Stimulated activated CD8-positive, alpha-beta memory T cell treated with anti-CD3 and anti-CD28 coated beads, Interleukin-15, amount 100 ng/mL, for 4 hours (primary cell): ENCODE measurements at regions not wholly inside any gene's neighbourhood (a gene's known extent, or its start where the extent isn't known, plus 50 kb on each side); places are given as distances from the start of the nearest gene placed in this dataset.

Source experiments
- DNase-seq, 2 donors: peaks; one replicate each; pipeline ENCODE4 v3.0.0-alpha.2; 2020; ENCODE audit warnings: low read depth in 2 of 2

- DNase-seq: no peak
Observed at GRCh38 chr2:145067549-145068030, 547.7 kb upstream of the ZEB2 start.

GRCh38 chr2:145066856-145067548 is 547.1 kb upstream of the ZEB2 start:
- DNase-seq: no peak

- no peak for DNase-seq
Observed at GRCh38 chr2:145066151-145066661, 546.3 kb upstream of the ZEB2 start.

GRCh38 chr2:145065342-145065741 is 545.4 kb upstream of the ZEB2 start:
- DNase-seq: no peak

- DNase-seq: no peak
Observed at GRCh38 chr2:145064511-145064910, 544.6 kb upstream of the ZEB2 start.

GRCh38 chr2:145060876-145061275 is 541.0 kb upstream of the ZEB2 start:
- no peak for DNase-seq

GRCh38 chr2:145059914-145060313 is 540.0 kb upstream of the ZEB2 start:
- no peak for DNase-seq

GRCh38 chr2:145059343-145059742 is 539.4 kb upstream of the ZEB2 start:
- no peak for DNase-seq

- DNase-seq: no peak
Observed at GRCh38 chr2:145058457-145058856, 538.5 kb upstream of the ZEB2 start.

GRCh38 chr2:145055651-145056050 is 535.7 kb upstream of the ZEB2 start:
- no peak for DNase-seq

- no peak for DNase-seq
Observed at GRCh38 chr2:145050134-145050533, 530.2 kb upstream of the ZEB2 start.

GRCh38 chr2:145049475-145049874 is 529.6 kb upstream of the ZEB2 start:
- DNase-seq: no peak

GRCh38 chr2:145047554-145047953 is 527.6 kb upstream of the ZEB2 start:
- DNase-seq: no peak

GRCh38 chr2:145044491-145044890 is 524.6 kb upstream of the ZEB2 start:
- DNase-seq: no peak

GRCh38 chr2:145043399-145043834 is 523.5 kb upstream of the ZEB2 start:
- DNase-seq: no peak

GRCh38 chr2:145041706-145042105 is 521.8 kb upstream of the ZEB2 start:
- no peak for DNase-seq

- no peak for DNase-seq
Observed at GRCh38 chr2:145040433-145040832, 520.5 kb upstream of the ZEB2 start.

GRCh38 chr2:145038041-145038525 is 518.2 kb upstream of the ZEB2 start:
- DNase-seq: no peak

- DNase-seq: no peak
Observed at GRCh38 chr2:145036421-145037011, 516.6 kb upstream of the ZEB2 start.

- DNase-seq: no peak
Observed at GRCh38 chr2:145034511-145034910, 514.6 kb upstream of the ZEB2 start.

GRCh38 chr2:145033438-145033837 is 513.5 kb upstream of the ZEB2 start:
- DNase-seq: no peak

GRCh38 chr2:145032791-145033190 is 512.9 kb upstream of the ZEB2 start:
- DNase-seq: no peak

- no peak for DNase-seq
Observed at GRCh38 chr2:145029873-145030272, 510.0 kb upstream of the ZEB2 start.
